ENCODE measurements at regions not wholly inside any gene's neighbourhood (a gene's known extent, or its start where the extent isn't known, plus 50 kb on each side); places are given as distances from the start of the nearest gene placed in this dataset.

DNA sequence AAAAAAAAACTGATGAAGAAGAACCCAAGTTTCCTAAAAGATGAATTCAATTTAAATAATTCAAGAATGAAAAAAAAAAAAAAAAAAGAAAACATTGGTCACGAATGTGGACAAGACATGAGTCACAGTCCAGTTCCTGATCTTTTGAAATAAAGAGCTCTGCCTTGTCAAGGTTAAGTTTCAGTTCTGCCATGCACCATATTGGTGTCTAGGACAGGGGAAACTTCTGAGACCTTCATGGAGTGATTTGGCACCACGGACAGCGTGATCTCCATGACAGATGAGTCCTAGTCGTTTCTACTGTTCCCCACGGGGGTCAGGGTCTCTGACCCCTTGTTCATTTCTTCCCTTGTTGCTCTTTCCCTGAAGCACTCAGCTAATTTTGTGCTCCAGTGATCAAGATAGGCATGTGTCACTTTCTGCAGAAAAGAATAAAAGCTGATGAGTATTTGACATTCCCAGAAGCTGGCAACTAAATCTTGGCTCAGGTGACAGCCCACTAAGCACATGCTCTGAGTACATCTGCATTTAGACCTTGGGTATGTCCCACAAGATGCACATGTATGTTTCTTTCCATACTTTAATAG is 1159.7 kb downstream of the BCL11B start:
- TF ChIP-seq, protein P1, sequence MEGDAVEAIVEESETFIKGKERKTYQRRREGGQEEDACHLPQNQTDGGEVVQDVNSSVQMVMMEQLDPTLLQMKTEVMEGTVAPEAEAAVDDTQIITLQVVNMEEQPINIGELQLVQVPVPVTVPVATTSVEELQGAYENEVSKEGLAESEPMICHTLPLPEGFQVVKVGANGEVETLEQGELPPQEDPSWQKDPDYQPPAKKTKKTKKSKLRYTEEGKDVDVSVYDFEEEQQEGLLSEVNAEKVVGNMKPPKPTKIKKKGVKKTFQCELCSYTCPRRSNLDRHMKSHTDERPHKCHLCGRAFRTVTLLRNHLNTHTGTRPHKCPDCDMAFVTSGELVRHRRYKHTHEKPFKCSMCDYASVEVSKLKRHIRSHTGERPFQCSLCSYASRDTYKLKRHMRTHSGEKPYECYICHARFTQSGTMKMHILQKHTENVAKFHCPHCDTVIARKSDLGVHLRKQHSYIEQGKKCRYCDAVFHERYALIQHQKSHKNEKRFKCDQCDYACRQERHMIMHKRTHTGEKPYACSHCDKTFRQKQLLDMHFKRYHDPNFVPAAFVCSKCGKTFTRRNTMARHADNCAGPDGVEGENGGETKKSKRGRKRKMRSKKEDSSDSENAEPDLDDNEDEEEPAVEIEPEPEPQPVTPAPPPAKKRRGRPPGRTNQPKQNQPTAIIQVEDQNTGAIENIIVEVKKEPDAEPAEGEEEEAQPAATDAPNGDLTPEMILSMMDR (IDR thresholded peaks at IDR 0.05; ENCODE audit: low read depth, low read length) = no peak
- TF ChIP-seq MYC (IDR thresholded peaks at IDR 0.05; ENCODE audit: low read depth, low read length) = no peak

Measured in NB4 (cell line).